Fibroblast of lung (primary cell): ENCODE measurements at regions not wholly inside any gene's neighbourhood (a gene's known extent, or its start where the extent isn't known, plus 50 kb on each side); places are given as distances from the start of the nearest gene placed in this dataset.

ENCODE experiments used
- CTCF ChIP-seq, 2 donors: IDR thresholded peaks in 1 of 2; conservative IDR thresholded peaks in 1 of 2; 1 replicate in 1 of 2; 2 replicates in 1 of 2; pipeline ENCODE4 v1.5.1; 2011 to 2012; ENCODE audit warnings: low read length in 2 of 2, control low read depth in 1 of 2, inconsistent platforms in 1 of 2, low read depth in 1 of 2, mild to moderate bottlenecking in 1 of 2
- EZH2 ChIP-seq: IDR thresholded peaks from 2 replicates; pipeline ENCODE4 v1.5.1; 2012; ENCODE audit warnings: low read length, control low read depth, mild to moderate bottlenecking; ENCODE audit errors: missing control alignments

- TF ChIP-seq EZH2: no peak
- no peak for TF ChIP-seq CTCF (conservative IDR thresholded peaks at IDR 0.05 in 1 of 2, IDR thresholded peaks at IDR 0.05 in 1 of 2; ENCODE audit: low read depth in 1 of 2, low read length in 2 of 2)
Measured at GRCh38 chr21:21622460-21623234, 624.4 kb downstream of the NCAM2 start.
